ENCODE measurements at regions not wholly inside any gene's neighbourhood (a gene's known extent, or its start where the extent isn't known, plus 50 kb on each side); places are given as distances from the start of the nearest gene placed in this dataset.

DNA sequence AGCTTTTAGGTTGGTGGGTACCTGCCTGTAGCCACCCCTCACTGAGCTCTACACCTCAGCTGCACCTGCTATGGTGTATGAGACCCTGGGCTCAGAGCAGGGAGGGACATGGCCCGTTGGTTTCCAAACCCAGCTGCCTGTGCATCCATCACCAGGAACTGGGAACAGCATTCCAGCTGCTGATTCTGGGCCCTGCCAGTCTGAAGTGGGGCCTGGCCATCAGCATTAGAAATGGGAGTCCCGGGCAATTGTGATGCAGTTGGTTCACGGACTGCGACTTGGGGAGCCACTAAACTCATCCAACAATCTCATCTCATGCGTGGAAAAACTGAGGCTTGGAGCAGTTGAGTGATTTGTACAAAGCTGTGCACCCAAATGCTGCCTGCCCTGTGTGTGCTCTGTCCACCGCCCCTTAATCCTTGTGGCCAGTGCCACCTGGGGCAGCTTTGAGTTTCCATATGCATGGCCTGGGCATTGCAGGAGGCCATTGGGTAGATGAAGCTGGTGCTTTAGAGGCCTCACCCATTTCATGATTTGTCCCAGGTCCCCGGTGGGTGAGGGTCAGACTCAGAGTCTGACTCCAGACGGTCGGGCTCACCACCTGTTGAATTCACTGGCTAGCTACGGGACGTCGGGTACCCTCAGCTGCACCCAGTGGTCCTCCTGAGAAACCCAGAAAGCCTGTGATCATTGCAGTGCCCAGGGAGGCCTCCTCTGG, 109.0 kb upstream of the SHH start:
- Histone ChIP-seq H3K27ac (ENCODE audit: low read depth in 1 of 3, low read length in 2 of 3) (peak overlapping the region in 1 of 3 donors; percentile 61), H3K4me1 (ENCODE audit: control insufficient read depth in 3 of 3, insufficient read depth in 2 of 3, low read depth in 1 of 3, low read length in 2 of 3) (peaks cover 0 to 24% (median 3%) of the 10 kb centered on the region in 3 donors), H3K9me3 (ENCODE audit: control insufficient read depth in 2 of 2, insufficient read depth in 1 of 2, low read depth in 1 of 2, low read length in 1 of 2) (peaks cover 0 to 3% of the 10 kb centered on the region in 2 donors), H3K27me3 (ENCODE audit: control insufficient read depth in 3 of 3, insufficient read depth in 3 of 3, low read length in 3 of 3) (no peaks in the 10 kb centered on the region), H3K36me3 (ENCODE audit: control insufficient read depth in 3 of 3, insufficient read depth in 2 of 3, low read depth in 1 of 3, low read length in 3 of 3) (no peaks in the 10 kb centered on the region), H3K4me3 (ENCODE audit: low read depth in 1 of 3, low read length in 3 of 3) (no peak overlapping the region)
- WGBS, 3 donors = 87 to 88% (median 88%) methylated on average over 12 of the region's 12 CpGs
- FAIRE-seq (no peak), DNase-seq (no peak)

DNA sequence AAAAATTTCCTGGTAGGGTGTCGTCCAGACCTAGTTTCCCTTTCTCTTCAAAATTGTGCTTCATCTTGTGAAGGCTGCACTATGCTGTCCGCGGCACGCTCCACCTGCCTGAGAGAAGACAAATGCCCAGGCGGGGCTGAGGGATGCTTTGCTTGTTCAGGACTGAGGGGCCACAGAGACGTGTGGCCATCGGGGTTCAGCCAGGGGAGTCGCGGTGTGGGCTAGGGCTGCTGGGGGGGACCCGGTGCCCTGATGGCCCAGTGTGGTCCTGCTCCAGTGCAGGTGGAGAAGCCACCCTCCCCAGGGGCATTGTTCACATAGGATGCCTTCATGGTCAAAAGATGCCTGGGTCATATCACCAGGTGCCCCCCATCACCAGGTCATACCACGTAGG, 107.8 kb upstream of the SHH start:
- no peak for FAIRE-seq
- 94 to 96% (median 94%) methylated on average over 11 of the region's 11 CpGs for WGBS, 3 donors

DNA sequence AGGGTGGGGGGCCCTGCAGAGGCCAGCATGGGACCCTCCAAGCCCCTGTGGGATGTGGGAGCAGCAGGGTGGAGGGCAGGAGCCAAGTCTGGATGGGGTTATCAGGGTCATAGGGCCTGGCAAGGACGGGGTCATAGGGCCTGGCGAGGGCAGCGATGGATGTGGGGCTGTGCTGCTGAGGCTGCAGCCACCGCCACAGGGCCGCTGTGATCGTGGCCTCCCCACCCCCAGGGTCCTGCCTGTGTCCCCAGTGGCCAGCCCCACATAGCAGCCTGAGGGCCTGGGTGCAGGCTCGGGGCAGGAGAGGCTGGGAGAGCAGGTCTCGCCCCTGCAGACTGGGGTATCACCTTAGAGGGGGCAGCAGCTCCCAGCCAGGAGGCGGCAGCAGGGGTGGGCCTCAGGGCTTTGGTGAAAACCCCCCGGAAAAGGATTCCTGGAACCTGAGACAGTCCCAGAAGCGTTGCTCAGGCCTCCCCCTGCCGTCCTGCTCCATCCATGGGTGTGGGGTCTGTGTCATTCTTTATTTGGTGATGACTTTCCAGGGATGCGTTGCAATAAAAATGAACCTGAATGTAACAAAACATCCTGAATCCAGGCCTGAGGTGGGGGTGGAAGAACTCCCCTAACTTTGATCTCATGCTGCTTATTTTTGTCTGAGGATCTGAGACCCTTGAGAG, 107.3 kb upstream of the SHH start:
- DNase-seq (no peak), FAIRE-seq (no peak)
- H3K36me3 ChIP-seq (ENCODE audit: control insufficient read depth in 3 of 3, insufficient read depth in 2 of 3, low read depth in 1 of 3, low read length in 3 of 3) = no peaks in the 10 kb centered on the region
- peaks cover 0 to 3% of the 10 kb centered on the region in 2 donors for H3K9me3 ChIP-seq (ENCODE audit: control insufficient read depth in 2 of 2, insufficient read depth in 1 of 2, low read depth in 1 of 2, low read length in 1 of 2)
- no peaks in the 10 kb centered on the region for H3K27me3 ChIP-seq (ENCODE audit: control insufficient read depth in 3 of 3, insufficient read depth in 3 of 3, low read length in 3 of 3)
- no peak overlapping the region for H3K4me3 ChIP-seq (ENCODE audit: low read depth in 1 of 3, low read length in 3 of 3)
- peak overlapping the region in 2 of 3 donors; percentile 33 to 40 for H3K27ac ChIP-seq (ENCODE audit: low read depth in 1 of 3, low read length in 2 of 3)
- 64 to 76% (median 72%) methylated on average over 12 to 13 of the region's 13 CpGs for WGBS, 3 donors
- peaks cover 0 to 24% (median 3%) of the 10 kb centered on the region in 3 donors for H3K4me1 ChIP-seq (ENCODE audit: control insufficient read depth in 3 of 3, insufficient read depth in 2 of 3, low read depth in 1 of 3, low read length in 2 of 3)

More for the DNA sequence above, 107.8 kb upstream of the SHH start:
- Histone ChIP-seq H3K4me3 (ENCODE audit: low read depth in 1 of 3, low read length in 3 of 3) (no peak overlapping the region), H3K36me3 (ENCODE audit: control insufficient read depth in 3 of 3, insufficient read depth in 2 of 3, low read depth in 1 of 3, low read length in 3 of 3) (no peaks in the 10 kb centered on the region), H3K9me3 (ENCODE audit: control insufficient read depth in 2 of 2, insufficient read depth in 1 of 2, low read depth in 1 of 2, low read length in 1 of 2) (peaks cover 0 to 3% of the 10 kb centered on the region in 2 donors), H3K27ac (ENCODE audit: low read depth in 1 of 3, low read length in 2 of 3) (no peak overlapping the region), H3K27me3 (ENCODE audit: control insufficient read depth in 3 of 3, insufficient read depth in 3 of 3, low read length in 3 of 3) (no peaks in the 10 kb centered on the region), H3K4me1 (ENCODE audit: control insufficient read depth in 3 of 3, insufficient read depth in 2 of 3, low read depth in 1 of 3, low read length in 2 of 3) (peaks cover 0 to 24% (median 3%) of the 10 kb centered on the region in 3 donors)
- no peak for DNase-seq

GRCh38 chr7:155918720-155919390, 106.6 kb upstream of the SHH start:
- Histone ChIP-seq H3K9me3 (ENCODE audit: control insufficient read depth in 2 of 2, insufficient read depth in 1 of 2, low read depth in 1 of 2, low read length in 1 of 2) (peaks cover 0 to 3% of the 10 kb centered on the region in 2 donors), H3K36me3 (ENCODE audit: control insufficient read depth in 3 of 3, insufficient read depth in 2 of 3, low read depth in 1 of 3, low read length in 3 of 3) (no peaks in the 10 kb centered on the region), H3K27ac (ENCODE audit: low read depth in 1 of 3, low read length in 2 of 3) (peak overlapping the region in 2 of 3 donors; percentile 33 to 40), H3K4me3 (ENCODE audit: low read depth in 1 of 3, low read length in 3 of 3) (no peak overlapping the region), H3K4me1 (ENCODE audit: control insufficient read depth in 3 of 3, insufficient read depth in 2 of 3, low read depth in 1 of 3, low read length in 2 of 3) (peaks cover 0 to 24% (median 3%) of the 10 kb centered on the region in 3 donors), H3K27me3 (ENCODE audit: control insufficient read depth in 3 of 3, insufficient read depth in 3 of 3, low read length in 3 of 3) (no peaks in the 10 kb centered on the region)
- DNase-seq (peak; percentile 90 to 92), FAIRE-seq (no peak)
- 26 to 37% (median 32%) methylated on average over 12 to 14 of the region's 14 CpGs for WGBS, 3 donors

GRCh38 chr7:155917836-155918430, 105.7 kb upstream of the SHH start:
- Histone ChIP-seq H3K36me3 (ENCODE audit: control insufficient read depth in 3 of 3, insufficient read depth in 2 of 3, low read depth in 1 of 3, low read length in 3 of 3) (no peaks in the 10 kb centered on the region), H3K9me3 (ENCODE audit: control insufficient read depth in 2 of 2, insufficient read depth in 1 of 2, low read depth in 1 of 2, low read length in 1 of 2) (peaks cover 0 to 3% of the 10 kb centered on the region in 2 donors), H3K4me3 (ENCODE audit: low read depth in 1 of 3, low read length in 3 of 3) (no peak overlapping the region), H3K4me1 (ENCODE audit: control insufficient read depth in 3 of 3, insufficient read depth in 2 of 3, low read depth in 1 of 3, low read length in 2 of 3) (peaks cover 0 to 24% (median 3%) of the 10 kb centered on the region in 3 donors), H3K27me3 (ENCODE audit: control insufficient read depth in 3 of 3, insufficient read depth in 3 of 3, low read length in 3 of 3) (no peaks in the 10 kb centered on the region), H3K27ac (ENCODE audit: low read depth in 1 of 3, low read length in 2 of 3) (no peak overlapping the region)
- FAIRE-seq = no peak
- 61 to 69% (median 63%) methylated on average over 9 of the region's 9 CpGs for WGBS, 3 donors
- no peak for DNase-seq

DNA sequence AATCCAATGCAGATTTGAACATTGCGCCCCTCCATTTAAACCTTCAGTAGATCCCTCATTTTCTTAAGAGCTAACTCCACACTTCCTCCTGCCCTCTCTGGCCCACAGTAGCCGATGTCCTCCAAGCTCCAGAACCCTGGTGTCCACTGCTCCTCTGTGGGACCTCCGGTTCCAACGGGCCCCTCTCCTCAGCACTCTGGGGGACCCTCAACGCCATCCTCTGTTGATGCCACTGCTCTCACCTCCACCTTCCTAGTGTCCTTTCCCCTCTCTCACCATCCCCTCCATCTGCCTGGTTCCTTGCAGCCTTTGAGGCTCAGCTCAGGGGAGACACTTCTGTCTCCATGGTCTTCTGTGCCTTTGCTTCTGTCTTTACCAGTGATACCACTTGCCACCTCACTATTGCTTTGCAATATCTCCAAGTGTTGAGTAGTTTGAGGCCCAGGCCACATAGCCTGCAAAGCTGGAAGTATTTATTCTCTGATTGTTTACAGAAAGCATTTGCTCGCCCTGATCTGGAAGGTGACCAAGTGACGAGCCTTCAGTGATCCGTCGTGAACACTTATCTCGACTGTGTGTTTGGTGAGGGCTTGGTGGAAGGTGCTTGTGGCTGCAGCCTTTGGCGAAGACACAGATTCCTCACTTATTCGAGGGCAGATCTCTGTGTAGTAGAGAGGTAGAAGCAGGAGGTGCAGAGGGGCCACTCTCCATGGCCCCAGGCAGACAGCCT, 104.8 kb upstream of the SHH start:
- H3K27me3 ChIP-seq (ENCODE audit: control insufficient read depth in 3 of 3, insufficient read depth in 3 of 3, low read length in 3 of 3) = no peaks in the 10 kb centered on the region
- FAIRE-seq (no peak), DNase-seq (peak in 1 of 2 donors; percentile 30)
- no peak overlapping the region for H3K4me3 ChIP-seq (ENCODE audit: low read depth in 1 of 3, low read length in 3 of 3)
- WGBS, 3 donors = 56 to 63% (median 58%) methylated on average over 12 of the region's 12 CpGs
- H3K4me1 ChIP-seq (ENCODE audit: control insufficient read depth in 3 of 3, insufficient read depth in 2 of 3, low read depth in 1 of 3, low read length in 2 of 3) = peaks cover 0 to 20% (median 3%) of the 10 kb centered on the region in 3 donors
- H3K36me3 ChIP-seq (ENCODE audit: control insufficient read depth in 3 of 3, insufficient read depth in 2 of 3, low read depth in 1 of 3, low read length in 3 of 3) = no peaks in the 10 kb centered on the region
- H3K9me3 ChIP-seq (ENCODE audit: control insufficient read depth in 2 of 2, insufficient read depth in 1 of 2, low read depth in 1 of 2, low read length in 1 of 2) = peaks cover 0 to 7% of the 10 kb centered on the region in 2 donors
- H3K27ac ChIP-seq (ENCODE audit: low read depth in 1 of 3, low read length in 2 of 3) = no peak overlapping the region

DNA sequence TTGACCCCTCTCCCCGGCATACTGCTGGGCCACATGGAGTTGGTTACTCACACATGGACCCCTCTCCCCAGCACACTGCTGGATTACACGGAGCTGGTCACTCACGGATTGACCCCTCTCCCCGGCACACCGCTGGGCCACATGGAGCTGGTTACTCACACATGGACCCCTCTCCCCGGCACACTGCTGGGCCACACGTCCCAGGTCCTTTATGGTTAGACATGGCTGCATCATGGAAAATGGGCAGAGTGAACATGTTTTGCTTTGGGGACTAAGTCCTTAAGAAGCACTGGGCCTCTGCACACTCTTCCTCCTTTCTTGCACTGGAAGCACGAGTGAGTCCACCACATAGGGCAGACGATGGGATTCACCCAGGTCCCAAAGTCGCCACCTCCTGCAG, 102.1 kb upstream of the SHH start:
- Histone ChIP-seq H3K9me3 (ENCODE audit: control insufficient read depth in 2 of 2, insufficient read depth in 1 of 2, low read depth in 1 of 2, low read length in 1 of 2) (peaks cover 0 to 32% of the 10 kb centered on the region in 2 donors), H3K27ac (ENCODE audit: low read depth in 1 of 3, low read length in 2 of 3) (no peak overlapping the region), H3K27me3 (ENCODE audit: control insufficient read depth in 3 of 3, insufficient read depth in 3 of 3, low read length in 3 of 3) (no peaks in the 10 kb centered on the region), H3K36me3 (ENCODE audit: control insufficient read depth in 3 of 3, insufficient read depth in 2 of 3, low read depth in 1 of 3, low read length in 3 of 3) (no peaks in the 10 kb centered on the region), H3K4me1 (ENCODE audit: control insufficient read depth in 3 of 3, insufficient read depth in 2 of 3, low read depth in 1 of 3, low read length in 2 of 3) (peaks cover 0 to 8% (median 2%) of the 10 kb centered on the region in 3 donors), H3K4me3 (ENCODE audit: low read depth in 1 of 3, low read length in 3 of 3) (no peak overlapping the region)
- WGBS, 3 donors = 80 to 85% (median 82%) methylated on average over 10 of the region's 10 CpGs
- FAIRE-seq (no peak), DNase-seq (no peak)
